GM12878 (cell line): ENCODE measurements at regions not wholly inside any gene's neighbourhood (a gene's known extent, or its start where the extent isn't known, plus 50 kb on each side); places are given as distances from the start of the nearest gene placed in this dataset.

Experiments
- ATAC-seq: fragments of 200-7000 bp; cut with Tn5 transposase; 3 replicates; pipeline ENCODE4 v1.9.1; 2020; ENCODE audit warnings: mild to moderate bottlenecking, moderate library complexity
- BruUV-seq: library from RNA; stranded (reverse); fragments of 400-500 nt; replicated peaks from 2 replicates; lab custom pipeline; 2021; lab: Mats Ljungman, UMichigan
- CTCF ChIA-PET: fragments of 300-600 bp; sonication (Branson Sonifier 250); formaldehyde crosslinking; extraction: SDS; loops from one replicate; lab custom pipeline; 2021; ENCODE audit warnings: inconsistent platforms; lab: Yijun Ruan, JAX
- POLR2A ChIA-PET: fragments of 350-600 bp; formaldehyde crosslinking; extraction: SDS; loops from one replicate; lab custom pipeline; 2021; ENCODE audit warnings: inconsistent platforms; lab: Charles Lee
- RAD21 ChIA-PET: fragments of 300-600 bp; sonication (Branson Sonifier 250); formaldehyde crosslinking; loops from one replicate; lab custom pipeline; 2023; ENCODE audit warnings: antibody characterized with exemption; ENCODE audit not compliant: unreplicated experiment; lab: Charles Lee
- SMC1A ChIA-PET: fragments of 300-600 bp; sonication (Branson Sonifier 250); formaldehyde crosslinking; loops from one replicate; lab custom pipeline; 2023; ENCODE audit not compliant: unreplicated experiment, uncharacterized antibody; lab: Charles Lee
- DNase-seq: peaks from one replicate; pipeline ENCODE4 v3.0.0-alpha.2; 2011; ENCODE audit warnings: low read depth, low spot score
- FAIRE-seq: peaks from 3 replicates; lab custom pipeline; 2011; peaks lifted over from hg19 to GRCh38; lab: Jason Lieb, UNC
- H2AFZ ChIP-seq: 2 replicates; pipeline ENCODE4 v1.6.0; 2011; ENCODE audit warnings: low read depth, low read length, control low read depth; ENCODE audit not compliant: control insufficient read depth
- H3K27ac ChIP-seq: 2 replicates; pipeline ENCODE4 v1.5.1; 2011; ENCODE audit warnings: control low read depth; ENCODE audit not compliant: control insufficient read depth, insufficient read depth
- H3K27me3 ChIP-seq, 2 experiments: replicated peaks in 1 of 2; 2 replicates each; pipeline versions ENCODE4 v1.6.0 to v1.6.1; 2011; ENCODE audit warnings: low read length in 1 of 2; ENCODE audit not compliant: control insufficient read depth in 2 of 2, insufficient read depth in 2 of 2
- H3K36me3 ChIP-seq, 2 experiments: 2 replicates each; pipeline ENCODE4 v1.5.1; 2011; ENCODE audit warnings: low read length in 1 of 2; ENCODE audit not compliant: control insufficient read depth in 2 of 2, insufficient read depth in 2 of 2
- H3K4me1 ChIP-seq: 2 replicates; pipeline ENCODE4 v1.6.1; 2011; ENCODE audit warnings: mild to moderate bottlenecking, low read length, moderate library complexity, mixed read lengths; ENCODE audit not compliant: control insufficient read depth, insufficient read depth
- H3K4me2 ChIP-seq: 2 replicates; pipeline ENCODE4 v1.6.0; 2011; ENCODE audit warnings: control low read depth; ENCODE audit not compliant: control insufficient read depth, insufficient read depth
- H3K4me3 ChIP-seq: fragments of 200-600 bp; sonication (generic); 2 replicates; pipeline ENCODE4 v1.5.1; 2016
- H3K79me2 ChIP-seq: 2 replicates; pipeline ENCODE4 v1.6.0; 2011; ENCODE audit warnings: low read length; ENCODE audit not compliant: control insufficient read depth, insufficient read depth
- H3K9ac ChIP-seq: 2 replicates; pipeline ENCODE4 v1.8.0; 2011; ENCODE audit warnings: low read length, control low read depth, mixed read lengths; ENCODE audit not compliant: control insufficient read depth, insufficient read depth
- H3K9me3 ChIP-seq: replicated peaks from 3 replicates; pipeline ENCODE4 v1.5.1; 2011; ENCODE audit warnings: mild to moderate bottlenecking, low read length; ENCODE audit not compliant: control insufficient read depth, insufficient read depth
- H4K20me1 ChIP-seq: 2 replicates; pipeline ENCODE4 v1.6.0; 2011; ENCODE audit not compliant: control insufficient read depth, insufficient read depth
- BMI1 ChIP-seq: fragments of 450-650 bp; IDR thresholded peaks from 2 replicates; pipeline ENCODE4 v1.6.1; 2016; ENCODE audit warnings: mild to moderate bottlenecking, moderate library complexity, borderline replicate concordance
- CREB1 ChIP-seq: IDR thresholded peaks from 2 replicates; pipeline ENCODE4 v1.6.1; 2012; ENCODE audit warnings: low read depth, mild to moderate bottlenecking, inconsistent platforms
- DPF2 ChIP-seq: fragments of 450-650 bp; IDR thresholded peaks from 2 replicates; pipeline ENCODE4 v1.6.1; 2017; ENCODE audit warnings: mild to moderate bottlenecking
- GATAD2B ChIP-seq: fragments of 450-650 bp; conservative IDR thresholded peaks from 2 replicates; pipeline ENCODE4 v1.6.1; 2017; ENCODE audit warnings: low read depth, mild to moderate bottlenecking, moderate library complexity
- JUND ChIP-seq: IDR thresholded peaks from 2 replicates; pipeline ENCODE4 v1.6.1; 2012; ENCODE audit warnings: low read depth, mild to moderate bottlenecking, low read length, improper control_type of control experiment, moderate library complexity
- MYB ChIP-seq: fragments of 150-350 bp; IDR thresholded peaks from 2 replicates; pipeline ENCODE4 v1.6.1; 2014; ENCODE audit warnings: mild to moderate bottlenecking, low read depth, low read length, borderline replicate concordance
- RAD51 ChIP-seq: fragments of 450-650 bp; IDR thresholded peaks from 2 replicates; pipeline ENCODE4 v1.6.1; 2016; ENCODE audit warnings: moderate library complexity, mild to moderate bottlenecking, inconsistent platforms
- WGBS: methylation state at CpG from one replicate; pipeline ENCODE4 v1.1.6; 2016; ENCODE audit warnings: low lambda C conversion rate; ENCODE audit not compliant: insufficient replicate concordance, insufficient coverage; ENCODE audit errors: missing lambda C conversion rate; 5-methylcytosine and 5-hydroxymethylcytosine counted together
- in situ Hi-C: fragments of 300-500 bp; cut with MboI; formaldehyde crosslinking; loops from 9 replicates; pipeline ENCODE4 v1.14.3; 2018; ENCODE audit warnings: mixed read lengths
- intact Hi-C: fragments of 100-400 bp; cut with micrococcal nuclease; formaldehyde crosslinking; loops from one replicate; pipeline ENCODE4 v1.14.2; 2022; ENCODE audit not compliant: unreplicated experiment
- TF ChIP-seq, protein P1 (sequence below): fragments of 450-650 bp; formaldehyde crosslinking; IDR thresholded peaks from 2 replicates; pipeline ENCODE4 v1.5.0; 2022; ENCODE audit warnings: mild to moderate bottlenecking, missing genetic modification characterization
- TF ChIP-seq, protein P2 (sequence below): fragments of 450-650 bp; IDR thresholded peaks from 2 replicates; pipeline ENCODE4 v1.6.1; 2017; ENCODE audit warnings: borderline replicate concordance

DNA sequence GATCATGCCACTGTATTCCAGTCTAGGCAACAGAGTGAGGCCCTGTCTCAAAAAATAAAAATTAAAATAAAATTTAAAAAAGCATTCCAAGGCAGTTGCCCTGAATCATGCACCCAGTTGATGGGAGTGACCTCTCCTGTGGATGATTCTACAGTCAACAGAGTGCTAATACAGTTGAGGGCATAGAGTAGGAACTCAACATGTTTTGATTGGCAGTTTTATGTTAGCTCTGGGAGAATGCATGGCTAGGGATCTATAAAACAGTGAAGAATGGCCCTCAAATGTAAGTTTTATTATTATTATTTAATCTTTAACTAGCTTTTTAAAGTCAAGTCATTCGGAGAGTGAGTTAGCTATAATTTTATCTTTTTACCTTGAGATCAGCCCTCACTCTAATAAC lies 228.5 kb upstream of the ITGA4 start:
- Histone ChIP-seq H3K4me2 (no peak overlapping the region), H3K9me3 (no peaks in the 10 kb centered on the region), H3K36me3 (no peaks in the 10 kb centered on the region), H3K4me3 (no peak overlapping the region), H3K27ac (no peak overlapping the region), H3K79me2 (no peaks in the 10 kb centered on the region), H3K27me3 (no peaks in the 10 kb centered on the region; a peak in 1 of 4 replicates), H3K9ac (no peak overlapping the region), H3K4me1 (no peaks in the 10 kb centered on the region), H2AFZ (no peak overlapping the region), H4K20me1 (no peaks in the 10 kb centered on the region)
- in situ Hi-C loops (no loop called here), intact Hi-C loops (no loop called here)
- no TSS peak for BruUV-seq
- no peak for DNase-seq
- WGBS: 86% methylated on average over 1 of the region's 1 CpG
- TF ChIP-seq GATAD2B (no peak), RAD51 (no peak), CREB1 (no peak), DPF2 (no peak), BMI1 (no peak), MYB (no peak), JUND (no peak)
- TF ChIP-seq, protein P1, sequence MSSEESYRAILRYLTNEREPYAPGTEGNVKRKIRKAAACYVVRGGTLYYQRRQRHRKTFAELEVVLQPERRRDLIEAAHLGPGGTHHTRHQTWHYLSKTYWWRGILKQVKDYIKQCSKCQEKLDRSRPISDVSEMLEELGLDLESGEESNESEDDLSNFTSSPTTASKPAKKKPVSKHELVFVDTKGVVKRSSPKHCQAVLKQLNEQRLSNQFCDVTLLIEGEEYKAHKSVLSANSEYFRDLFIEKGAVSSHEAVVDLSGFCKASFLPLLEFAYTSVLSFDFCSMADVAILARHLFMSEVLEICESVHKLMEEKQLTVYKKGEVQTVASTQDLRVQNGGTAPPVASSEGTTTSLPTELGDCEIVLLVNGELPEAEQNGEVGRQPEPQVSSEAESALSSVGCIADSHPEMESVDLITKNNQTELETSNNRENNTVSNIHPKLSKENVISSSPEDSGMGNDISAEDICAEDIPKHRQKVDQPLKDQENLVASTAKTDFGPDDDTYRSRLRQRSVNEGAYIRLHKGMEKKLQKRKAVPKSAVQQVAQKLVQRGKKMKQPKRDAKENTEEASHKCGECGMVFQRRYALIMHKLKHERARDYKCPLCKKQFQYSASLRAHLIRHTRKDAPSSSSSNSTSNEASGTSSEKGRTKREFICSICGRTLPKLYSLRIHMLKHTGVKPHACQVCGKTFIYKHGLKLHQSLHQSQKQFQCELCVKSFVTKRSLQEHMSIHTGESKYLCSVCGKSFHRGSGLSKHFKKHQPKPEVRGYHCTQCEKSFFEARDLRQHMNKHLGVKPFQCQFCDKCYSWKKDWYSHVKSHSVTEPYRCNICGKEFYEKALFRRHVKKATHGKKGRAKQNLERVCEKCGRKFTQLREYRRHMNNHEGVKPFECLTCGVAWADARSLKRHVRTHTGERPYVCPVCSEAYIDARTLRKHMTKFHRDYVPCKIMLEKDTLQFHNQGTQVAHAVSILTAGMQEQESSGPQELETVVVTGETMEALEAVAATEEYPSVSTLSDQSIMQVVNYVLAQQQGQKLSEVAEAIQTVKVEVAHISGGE (CRISPR knock-in tag): no peak
- TF ChIP-seq, protein P2, sequence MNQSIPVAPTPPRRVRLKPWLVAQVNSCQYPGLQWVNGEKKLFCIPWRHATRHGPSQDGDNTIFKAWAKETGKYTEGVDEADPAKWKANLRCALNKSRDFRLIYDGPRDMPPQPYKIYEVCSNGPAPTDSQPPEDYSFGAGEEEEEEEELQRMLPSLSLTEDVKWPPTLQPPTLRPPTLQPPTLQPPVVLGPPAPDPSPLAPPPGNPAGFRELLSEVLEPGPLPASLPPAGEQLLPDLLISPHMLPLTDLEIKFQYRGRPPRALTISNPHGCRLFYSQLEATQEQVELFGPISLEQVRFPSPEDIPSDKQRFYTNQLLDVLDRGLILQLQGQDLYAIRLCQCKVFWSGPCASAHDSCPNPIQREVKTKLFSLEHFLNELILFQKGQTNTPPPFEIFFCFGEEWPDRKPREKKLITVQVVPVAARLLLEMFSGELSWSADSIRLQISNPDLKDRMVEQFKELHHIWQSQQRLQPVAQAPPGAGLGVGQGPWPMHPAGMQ: no peak
- ATAC-seq: no peak
- no peak for FAIRE-seq
- ChIA-PET POLR2A (no interaction called here), SMC1A (interaction anchor here (1.3 to 1.5 kb wide), 5 partner anchors 9 to 231 kb away, joined by 3 to 5 read pairs (median 3); no protein-coding TSS in a partner anchor), CTCF (interaction anchor here (1.2 to 1.9 kb wide), 3 partner anchors 38 to 486 kb away, joined by 3 to 6 read pairs (median 3); no protein-coding TSS in a partner anchor), RAD21 (no interaction called here)
